BE2C (cell line): ENCODE measurements at regions not wholly inside any gene's neighbourhood (a gene's known extent, or its start where the extent isn't known, plus 50 kb on each side); places are given as distances from the start of the nearest gene placed in this dataset.

Experiments
- DNase-seq: peaks from one replicate; pipeline ENCODE4 v3.0.0-alpha.2; 2020
- H3K27me3 ChIP-seq: fragments of 250-450 bp; sonication (Bioruptor Pico); 2 replicates; pipeline ENCODE4 v1.5.1; 2020; ENCODE audit warnings: mild to moderate bottlenecking
- H3K36me3 ChIP-seq: fragments of 250-450 bp; sonication (Bioruptor Pico); 2 replicates; pipeline ENCODE4 v1.5.1; 2020; ENCODE audit warnings: mild to moderate bottlenecking
- H3K4me1 ChIP-seq: fragments of 250-450 bp; sonication (Bioruptor Pico); 2 replicates; pipeline ENCODE4 v1.5.1; 2020
- H3K4me3 ChIP-seq: 2 replicates; pipeline ENCODE4 v1.5.1; 2011; ENCODE audit warnings: low read depth, low read length
- H3K9me3 ChIP-seq: fragments of 250-450 bp; sonication (Bioruptor Pico); 2 replicates; pipeline ENCODE4 v1.5.1; 2020
- TF ChIP-seq, protein P1 (sequence below): IDR thresholded peaks from 2 replicates; pipeline ENCODE4 v1.5.1; 2012; ENCODE audit warnings: mild to moderate bottlenecking, low read depth, low read length

DNA sequence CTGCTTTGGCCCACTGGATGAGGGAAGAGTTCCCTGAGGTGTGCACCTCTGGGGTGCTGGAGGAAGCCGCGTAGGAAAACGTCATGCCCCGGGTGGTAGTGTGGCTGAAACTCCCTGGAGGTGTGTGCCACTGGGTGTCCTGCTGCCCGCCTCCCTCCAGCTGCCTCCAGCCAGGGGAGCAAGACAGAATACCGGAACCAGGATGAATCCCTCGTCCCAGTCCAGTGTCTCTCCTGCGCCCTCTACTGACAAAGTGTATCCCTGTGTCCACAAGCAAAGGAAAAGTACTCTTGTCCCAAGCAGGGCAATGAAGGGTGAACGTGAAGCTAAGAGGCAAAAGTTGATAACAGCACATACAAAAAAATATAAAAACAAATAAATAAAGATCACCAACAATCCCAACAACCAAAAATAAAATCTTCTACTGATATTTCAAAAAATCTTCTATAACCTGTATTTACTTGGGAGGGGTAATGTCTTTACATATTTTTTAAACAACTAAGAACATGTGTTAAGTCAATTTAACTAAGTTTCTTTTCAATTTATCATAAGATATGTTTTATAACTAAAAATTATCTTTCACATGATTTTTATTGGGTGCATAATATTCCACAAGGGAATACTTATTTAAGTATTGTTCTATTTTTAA lies 437.6 kb downstream of the MAFB start:
- no peaks in the 10 kb centered on the region for H3K4me1 ChIP-seq
- H3K27me3 ChIP-seq, result no peaks in the 10 kb centered on the region
- TF ChIP-seq, protein P1, sequence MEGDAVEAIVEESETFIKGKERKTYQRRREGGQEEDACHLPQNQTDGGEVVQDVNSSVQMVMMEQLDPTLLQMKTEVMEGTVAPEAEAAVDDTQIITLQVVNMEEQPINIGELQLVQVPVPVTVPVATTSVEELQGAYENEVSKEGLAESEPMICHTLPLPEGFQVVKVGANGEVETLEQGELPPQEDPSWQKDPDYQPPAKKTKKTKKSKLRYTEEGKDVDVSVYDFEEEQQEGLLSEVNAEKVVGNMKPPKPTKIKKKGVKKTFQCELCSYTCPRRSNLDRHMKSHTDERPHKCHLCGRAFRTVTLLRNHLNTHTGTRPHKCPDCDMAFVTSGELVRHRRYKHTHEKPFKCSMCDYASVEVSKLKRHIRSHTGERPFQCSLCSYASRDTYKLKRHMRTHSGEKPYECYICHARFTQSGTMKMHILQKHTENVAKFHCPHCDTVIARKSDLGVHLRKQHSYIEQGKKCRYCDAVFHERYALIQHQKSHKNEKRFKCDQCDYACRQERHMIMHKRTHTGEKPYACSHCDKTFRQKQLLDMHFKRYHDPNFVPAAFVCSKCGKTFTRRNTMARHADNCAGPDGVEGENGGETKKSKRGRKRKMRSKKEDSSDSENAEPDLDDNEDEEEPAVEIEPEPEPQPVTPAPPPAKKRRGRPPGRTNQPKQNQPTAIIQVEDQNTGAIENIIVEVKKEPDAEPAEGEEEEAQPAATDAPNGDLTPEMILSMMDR, result peak; percentile 74
- DNase-seq, result peak; percentile 59
- no peak overlapping the region for H3K4me3 ChIP-seq
- H3K36me3 ChIP-seq, result no peaks in the 10 kb centered on the region
- no peaks in the 10 kb centered on the region for H3K9me3 ChIP-seq

DNA sequence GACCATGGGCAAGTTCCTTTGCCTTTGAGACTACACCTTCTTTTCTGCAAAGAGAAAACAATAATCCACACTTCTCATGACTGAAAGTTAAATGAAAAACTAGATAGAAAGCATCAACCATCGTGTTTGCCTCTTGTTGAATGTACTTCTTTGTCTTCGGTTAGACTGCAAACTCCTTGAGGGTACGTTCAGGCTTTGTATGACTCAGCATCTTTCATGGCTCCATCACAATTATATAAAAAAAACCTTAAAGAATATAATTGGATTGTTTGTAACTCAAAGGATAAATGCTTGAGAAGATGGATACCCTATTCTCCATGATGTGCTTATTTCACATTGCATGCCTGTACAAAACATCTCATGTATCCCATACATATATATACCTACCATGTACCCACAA lies 439.2 kb downstream of the MAFB start:
- Histone ChIP-seq H3K4me3 (no peak overlapping the region), H3K4me1 (no peaks in the 10 kb centered on the region)
- TF ChIP-seq, protein P1, result no peak

DNA sequence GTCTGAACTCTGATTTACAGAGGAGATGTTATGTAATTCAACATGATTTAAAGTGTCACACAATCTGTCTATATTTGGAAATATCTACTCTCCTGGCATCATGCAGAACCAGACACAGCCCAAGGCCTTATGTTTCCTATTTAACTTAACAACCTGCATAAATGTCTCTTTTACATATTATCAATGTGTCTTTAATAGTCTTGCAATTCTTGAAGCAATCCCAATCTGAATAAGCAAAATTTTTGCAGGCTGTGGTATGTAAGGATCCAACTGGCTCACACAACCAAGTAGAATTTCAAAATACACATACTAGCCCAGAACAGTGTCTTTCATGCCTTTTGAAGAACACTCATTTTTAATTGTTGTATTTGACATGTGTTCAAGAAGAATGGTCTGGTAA lies 443.2 kb downstream of the MAFB start:
- no peaks in the 10 kb centered on the region; the same call in 1 of the 2 replicates for H3K4me1 ChIP-seq
- H3K9me3 ChIP-seq, result no peaks in the 10 kb centered on the region
- H3K27me3 ChIP-seq, result no peaks in the 10 kb centered on the region
- no peak for DNase-seq
- TF ChIP-seq, protein P1, result no peak
- no peak overlapping the region for H3K4me3 ChIP-seq
- no peaks in the 10 kb centered on the region for H3K36me3 ChIP-seq

More for the DNA sequence above, 439.2 kb downstream of the MAFB start:
- DNase-seq, result no peak
- Histone ChIP-seq H3K9me3 (no peaks in the 10 kb centered on the region), H3K36me3 (no peaks in the 10 kb centered on the region), H3K27me3 (no peaks in the 10 kb centered on the region)

DNA sequence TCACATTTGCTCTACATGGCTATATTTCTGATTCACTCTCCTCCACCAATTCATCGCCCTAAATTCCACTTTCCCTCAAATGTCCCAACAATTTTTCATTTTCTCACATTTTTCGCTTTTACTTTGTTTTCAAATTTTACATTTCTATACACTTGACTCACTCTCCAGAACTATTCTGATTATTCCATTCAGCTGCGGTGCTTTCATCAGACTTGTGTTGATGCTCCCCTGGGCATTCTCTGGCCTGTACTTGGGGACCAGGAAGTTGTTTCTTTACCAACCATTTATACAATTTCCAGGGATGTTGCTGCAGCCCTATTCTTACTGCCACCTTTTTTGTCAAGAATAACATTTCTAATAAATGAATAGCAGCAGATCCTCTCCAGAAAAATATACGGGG lies 444.8 kb downstream of the MAFB start:
- DNase-seq, result no peak
- TF ChIP-seq, protein P1, result no peak
- no peak overlapping the region for H3K4me3 ChIP-seq
- no peaks in the 10 kb centered on the region for H3K9me3 ChIP-seq
- H3K4me1 ChIP-seq, result no peaks in the 10 kb centered on the region; the same call in 1 of the 2 replicates
- no peaks in the 10 kb centered on the region for H3K27me3 ChIP-seq
- H3K36me3 ChIP-seq, result no peaks in the 10 kb centered on the region

DNA sequence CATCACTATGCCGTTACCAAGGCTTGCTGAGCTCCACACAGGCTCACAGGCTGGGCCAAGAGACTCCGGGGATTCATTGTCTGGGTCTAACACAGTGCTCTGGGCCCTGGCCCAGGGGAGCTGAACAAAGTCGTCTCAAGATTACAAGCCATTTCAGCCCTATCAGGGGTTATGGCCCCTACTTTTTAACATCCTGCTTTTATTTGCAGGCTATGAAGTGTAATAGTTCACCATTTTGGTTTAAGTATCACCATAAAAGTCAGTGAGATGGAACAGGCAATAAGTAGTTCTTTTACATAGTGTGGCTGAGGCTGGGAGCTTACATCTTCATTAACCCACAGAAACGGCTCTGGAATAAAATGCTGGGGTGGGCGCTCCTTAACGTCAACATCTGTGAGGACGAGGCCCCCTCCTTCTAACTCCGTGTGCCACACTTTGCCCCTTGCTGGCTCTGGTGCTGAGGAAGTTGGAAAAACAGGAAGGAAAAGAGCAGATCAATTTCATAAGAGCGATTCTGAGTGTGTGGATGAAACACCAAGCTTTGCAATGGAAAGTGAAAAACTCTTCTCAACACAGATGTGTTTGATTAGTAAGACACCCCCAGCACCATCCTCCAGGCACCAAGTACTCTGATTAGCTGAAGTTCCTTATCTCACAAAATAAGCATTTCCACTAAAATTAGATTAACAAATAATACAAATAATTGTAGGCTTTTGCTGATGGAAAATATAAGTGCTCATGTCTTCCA lies 447.3 kb downstream of the MAFB start:
- H3K27me3 ChIP-seq, result no peaks in the 10 kb centered on the region
- no peaks in the 10 kb centered on the region for H3K36me3 ChIP-seq
- no peak for DNase-seq
- no peaks in the 10 kb centered on the region; the same call in 1 of the 2 replicates for H3K4me1 ChIP-seq
- TF ChIP-seq, protein P1, result no peak
- H3K9me3 ChIP-seq, result no peaks in the 10 kb centered on the region
- no peak overlapping the region for H3K4me3 ChIP-seq

DNA sequence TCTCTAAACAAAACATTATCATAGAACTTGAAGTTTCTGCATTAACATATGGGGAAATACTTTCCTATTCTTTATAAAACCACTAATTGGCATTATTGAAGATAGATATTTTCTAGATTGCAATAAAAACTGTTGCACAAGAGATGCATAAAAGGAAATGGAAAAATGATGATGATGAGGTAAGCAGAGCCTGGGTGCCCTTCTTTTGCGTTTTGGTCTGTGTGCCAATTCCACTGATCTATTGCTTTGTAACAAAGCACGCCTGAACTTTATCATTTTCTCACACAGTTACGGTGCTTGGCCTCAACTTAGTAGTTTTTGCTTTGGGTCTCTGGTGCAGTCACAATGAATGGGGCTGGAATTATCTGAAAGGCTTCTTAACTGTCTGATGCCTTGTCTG lies 450.5 kb downstream of the MAFB start:
- TF ChIP-seq, protein P1, result no peak
- H3K27me3 ChIP-seq, result no peaks in the 10 kb centered on the region
- H3K36me3 ChIP-seq, result no peaks in the 10 kb centered on the region

More for the DNA sequence above, 450.5 kb downstream of the MAFB start:
- Histone ChIP-seq H3K4me1 (no peaks in the 10 kb centered on the region; the same call in 1 of the 2 replicates), H3K9me3 (no peaks in the 10 kb centered on the region), H3K4me3 (no peak overlapping the region)
- no peak for DNase-seq
